ENCODE measurements at regions not wholly inside any gene's neighbourhood (a gene's known extent, or its start where the extent isn't known, plus 50 kb on each side); places are given as distances from the start of the nearest gene placed in this dataset.

DNA sequence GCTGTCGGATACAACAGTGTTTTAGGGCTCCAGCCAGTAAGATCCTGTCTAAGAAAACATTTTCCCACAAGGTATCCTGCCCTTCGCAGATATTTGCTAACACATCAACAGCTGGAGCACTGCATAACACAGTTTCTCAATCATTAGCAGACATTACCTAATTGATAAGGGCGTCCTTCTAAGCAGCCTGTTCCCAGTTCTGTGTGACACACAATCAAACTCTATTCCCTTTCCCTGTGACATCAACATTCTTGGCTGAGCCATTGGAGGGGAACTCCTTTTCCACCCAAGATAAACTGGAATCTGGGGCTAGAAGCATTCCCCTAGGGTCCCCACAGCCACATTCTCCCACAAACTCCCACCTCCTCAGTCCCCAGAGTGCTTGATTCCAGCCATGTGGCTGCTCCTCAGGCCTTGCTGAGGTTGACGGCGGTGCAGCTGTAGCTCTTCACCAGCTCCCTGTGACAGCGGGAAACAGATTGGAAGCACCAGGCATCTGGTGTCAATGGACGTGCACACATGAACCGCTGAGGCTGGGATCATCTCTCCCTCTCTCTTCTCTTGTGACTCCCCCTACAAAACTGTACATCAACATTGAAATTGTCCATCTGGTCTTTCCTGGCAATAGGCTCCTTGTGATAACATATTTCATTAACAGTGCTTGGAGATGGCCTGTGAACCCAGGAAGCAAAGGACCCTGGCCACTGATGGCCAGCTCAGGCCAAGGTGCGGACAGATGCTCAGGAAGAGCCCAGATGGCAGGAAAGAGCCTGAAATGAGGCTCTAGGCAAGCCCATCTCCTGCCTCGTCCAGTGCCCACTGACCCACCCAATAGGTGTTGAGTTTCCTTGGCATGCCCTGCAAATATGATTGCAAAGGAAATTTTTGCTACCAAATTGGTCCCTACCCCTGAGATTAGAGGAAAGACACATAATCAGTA is 131.1 kb upstream of the TBX20 start:
- DNase-seq, result no peak

DNA sequence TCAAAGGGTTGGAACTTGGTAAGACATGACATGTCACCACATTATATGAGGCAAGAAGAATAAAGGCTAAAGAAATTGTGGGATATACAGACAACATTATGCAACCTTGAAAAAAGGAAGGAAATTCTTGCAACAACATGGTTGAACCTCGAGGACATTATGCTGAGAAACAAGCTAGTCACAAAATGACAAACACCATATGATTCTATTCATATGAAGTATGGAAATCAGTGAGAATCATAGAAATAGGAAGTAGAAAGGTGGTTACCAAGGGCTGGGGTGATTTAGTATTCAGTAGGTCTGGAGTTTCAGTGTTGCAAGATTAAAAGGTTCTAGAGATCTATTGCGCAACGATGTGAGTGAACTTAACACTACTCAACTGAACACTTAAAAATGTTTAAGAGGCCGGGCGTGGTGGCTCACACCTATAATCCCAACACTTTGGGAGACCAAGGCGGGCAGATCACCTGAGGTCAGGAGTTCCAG is 126.9 kb upstream of the TBX20 start:
- no peak for DNase-seq

DNA sequence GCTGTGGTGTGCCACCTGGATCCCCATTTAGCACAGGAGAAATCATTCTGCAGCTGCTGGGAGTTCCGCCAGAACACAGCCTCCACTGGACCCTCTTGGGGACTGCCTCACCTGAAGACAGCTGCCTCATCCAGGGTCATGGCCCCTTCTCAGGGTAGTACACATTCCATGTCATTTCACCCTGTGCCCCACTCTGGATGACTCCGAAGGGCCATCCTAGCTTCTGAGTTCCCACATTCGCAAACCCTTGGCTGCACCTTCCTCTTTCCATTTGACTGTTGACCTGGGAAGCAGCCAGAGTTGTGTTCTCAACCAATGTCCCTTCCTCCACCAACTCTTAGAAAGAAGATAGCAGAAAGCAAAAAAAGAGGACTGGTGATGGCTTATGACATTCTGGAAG is 125.6 kb upstream of the TBX20 start:
- no peak for DNase-seq

DNA sequence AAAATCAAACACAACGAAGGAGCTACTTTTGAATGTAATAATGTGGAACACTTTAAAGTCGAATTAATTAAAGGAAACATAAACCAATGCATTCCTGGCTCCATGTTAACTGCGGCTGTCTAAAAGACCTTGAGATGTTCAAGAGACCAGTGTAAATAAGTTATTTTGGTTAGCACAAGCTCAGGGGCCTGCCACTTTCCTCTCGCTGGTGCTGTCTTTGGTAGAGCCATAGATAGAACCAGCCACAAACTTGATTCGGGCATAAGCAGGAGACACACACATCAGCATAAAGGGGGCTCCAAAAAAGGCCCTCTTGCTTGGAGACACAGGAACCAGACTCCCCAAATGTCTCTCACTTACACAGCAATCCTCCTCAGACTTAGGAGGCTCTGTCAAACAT is 121.6 kb upstream of the TBX20 start:
- DNase-seq, result no peak

DNA sequence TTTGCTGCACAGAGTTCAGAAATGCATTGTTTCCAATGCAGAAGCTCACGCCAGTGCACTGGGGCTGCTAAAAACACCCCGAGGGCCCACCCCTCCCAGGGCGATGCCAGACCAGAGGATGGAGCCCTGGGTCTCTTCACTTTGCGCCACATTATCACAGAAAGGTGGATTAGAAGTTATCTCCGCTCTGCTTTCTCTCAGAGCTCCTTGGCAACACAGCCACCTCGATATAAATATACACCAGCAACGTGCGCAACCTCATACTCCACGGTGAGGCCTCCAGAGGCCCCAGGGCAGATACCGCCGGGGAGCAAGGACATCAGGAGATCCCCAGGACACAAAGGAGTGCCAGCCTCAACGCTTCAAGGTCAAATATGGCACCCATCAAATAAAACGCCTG is 121.0 kb upstream of the TBX20 start:
- DNase-seq, result no peak

DNA sequence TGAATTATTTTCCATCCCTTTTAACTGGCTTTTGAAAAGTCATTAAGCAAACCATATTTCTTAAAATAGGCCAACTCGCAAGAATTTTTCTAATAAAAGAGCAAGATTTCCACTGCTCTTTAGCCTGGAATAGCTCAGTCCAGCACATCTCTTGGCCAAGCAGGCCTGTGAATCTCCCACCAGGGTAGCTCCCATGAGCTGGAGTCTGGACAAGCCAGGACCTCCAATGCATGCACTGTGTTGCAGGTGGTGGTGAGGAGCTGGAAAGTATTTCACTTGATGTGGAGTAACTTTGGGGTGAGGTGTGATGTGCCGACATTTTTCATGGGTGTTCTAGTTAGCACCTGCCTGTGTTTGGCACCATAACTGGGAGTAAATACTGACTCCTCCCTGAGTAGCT is 117.3 kb upstream of the TBX20 start:
- DNase-seq, result no peak

DNA sequence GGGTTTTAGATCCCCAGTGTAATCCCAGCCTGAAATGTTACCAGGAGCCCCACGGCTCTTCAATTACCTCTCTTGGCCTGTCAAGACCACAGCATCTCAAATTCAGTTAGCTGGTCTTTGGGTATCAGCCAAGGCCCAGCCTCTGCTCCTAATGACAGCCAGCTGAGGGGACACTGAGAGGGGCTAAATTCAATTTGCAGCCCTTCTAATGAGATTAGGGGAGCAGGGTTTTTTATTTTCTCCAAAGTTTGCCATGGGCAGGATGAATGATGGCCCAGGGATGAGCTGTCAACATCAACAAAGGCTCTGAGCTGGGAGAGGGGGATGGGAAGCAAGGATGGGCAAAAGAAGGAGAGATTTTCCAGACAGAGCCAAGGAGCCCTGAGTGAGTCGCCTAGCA is 116.8 kb upstream of the TBX20 start:
- DNase-seq, result no peak

DNA sequence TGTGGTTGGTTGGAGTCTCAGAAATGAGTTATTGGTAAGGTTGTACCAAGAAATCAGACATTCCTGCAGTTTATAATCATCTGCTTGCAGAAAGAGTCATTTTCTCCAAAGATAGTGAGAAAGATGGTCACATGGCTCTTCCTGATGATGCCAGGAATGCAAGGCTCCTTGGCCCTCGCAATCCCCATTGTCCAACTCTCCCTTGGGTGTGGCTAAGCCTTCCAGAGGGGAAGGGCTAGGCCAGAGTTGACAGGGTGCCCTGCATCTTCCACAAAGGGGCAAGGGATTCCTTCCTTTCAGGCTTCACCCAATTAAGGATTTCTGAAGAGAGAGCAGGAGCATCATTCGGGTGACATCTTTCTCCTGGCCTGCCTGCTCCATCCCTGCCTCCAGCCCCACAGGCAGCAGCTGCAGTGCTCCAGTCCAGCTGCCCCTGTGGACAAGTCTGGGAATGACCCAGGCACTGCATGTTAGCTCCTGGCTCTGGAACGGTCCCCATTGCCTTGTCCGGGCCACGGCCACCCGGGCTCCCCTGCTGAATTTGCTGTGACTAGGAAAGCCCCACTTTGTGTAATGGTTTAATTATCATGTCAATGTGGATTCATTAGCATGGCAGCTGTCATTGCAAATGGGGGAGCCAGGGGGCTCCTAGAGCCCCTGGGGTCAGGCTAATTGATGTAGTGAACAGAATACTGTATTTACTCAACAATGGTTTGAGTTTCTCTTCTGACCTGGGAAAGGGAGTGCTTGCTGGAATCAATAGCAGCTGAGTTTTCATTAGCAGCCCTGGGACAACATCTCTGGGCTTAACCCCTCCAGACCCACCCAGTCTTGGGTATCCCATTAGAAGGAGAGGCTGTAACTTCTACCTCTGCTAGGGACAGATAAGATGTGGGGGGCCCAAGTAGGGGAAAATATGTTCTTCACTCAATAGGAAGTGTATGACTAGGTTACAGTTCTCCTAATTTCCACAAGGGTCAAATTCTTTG is 112.6 kb upstream of the TBX20 start:
- DNase-seq, result no peak

DNA sequence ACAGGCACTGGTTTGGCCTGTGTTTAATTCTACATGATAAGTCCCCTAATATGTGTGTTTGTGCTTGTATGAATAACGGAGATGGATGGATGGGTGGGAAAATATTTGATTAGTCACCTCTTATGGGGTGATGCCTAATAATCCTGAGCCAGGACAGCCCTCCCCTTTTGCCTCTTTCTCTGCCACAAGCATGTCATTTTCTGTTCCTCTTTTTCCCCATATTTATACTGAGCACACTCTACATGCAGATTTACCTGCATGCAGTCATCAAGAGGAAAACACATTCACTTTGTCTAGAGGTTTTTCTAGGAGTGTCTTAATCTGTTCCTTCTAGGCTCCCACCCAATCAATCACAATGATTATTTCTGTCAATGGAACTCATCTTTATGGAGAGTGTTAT is 111.6 kb upstream of the TBX20 start:
- no peak for DNase-seq

DNA sequence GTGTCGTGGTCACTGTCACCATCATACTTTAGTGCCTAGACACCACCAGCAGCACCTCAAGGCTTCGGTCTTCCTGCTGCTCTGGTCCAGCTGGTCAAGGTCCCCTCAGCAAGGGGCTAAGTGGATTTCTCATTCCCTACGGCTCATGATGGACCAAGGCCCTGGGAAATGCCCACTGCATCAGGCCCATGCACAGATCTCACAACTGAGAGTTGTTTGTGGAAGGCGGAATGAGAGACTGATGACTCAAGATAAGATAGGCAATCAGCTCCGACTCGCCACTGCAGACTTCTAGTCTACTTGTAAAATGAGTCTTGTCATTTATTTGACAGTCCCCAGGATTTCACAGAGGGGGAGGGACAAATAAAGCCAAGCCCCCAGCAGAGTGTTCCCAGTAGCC is 108.4 kb upstream of the TBX20 start:
- DNase-seq, result no peak

DNA sequence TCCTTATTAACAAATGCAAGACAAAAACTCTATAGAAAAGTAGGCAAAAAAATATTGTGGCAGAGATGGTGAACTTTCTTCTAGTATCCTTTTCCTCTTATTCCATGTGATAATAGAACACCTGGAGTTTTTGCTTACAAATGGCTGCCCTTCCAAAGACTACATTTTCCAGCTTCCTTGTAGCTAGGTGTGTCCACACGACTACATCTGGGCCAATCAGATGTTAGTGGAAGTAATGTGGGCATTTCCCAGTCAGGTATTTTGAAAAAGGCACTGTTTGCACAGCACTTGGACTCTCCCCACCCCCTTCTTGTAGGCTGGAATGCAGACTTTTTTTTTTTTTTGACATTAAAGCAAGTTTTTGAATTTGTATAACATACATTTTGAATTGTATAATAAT is 105.5 kb upstream of the TBX20 start:
- DNase-seq, result no peak

DNA sequence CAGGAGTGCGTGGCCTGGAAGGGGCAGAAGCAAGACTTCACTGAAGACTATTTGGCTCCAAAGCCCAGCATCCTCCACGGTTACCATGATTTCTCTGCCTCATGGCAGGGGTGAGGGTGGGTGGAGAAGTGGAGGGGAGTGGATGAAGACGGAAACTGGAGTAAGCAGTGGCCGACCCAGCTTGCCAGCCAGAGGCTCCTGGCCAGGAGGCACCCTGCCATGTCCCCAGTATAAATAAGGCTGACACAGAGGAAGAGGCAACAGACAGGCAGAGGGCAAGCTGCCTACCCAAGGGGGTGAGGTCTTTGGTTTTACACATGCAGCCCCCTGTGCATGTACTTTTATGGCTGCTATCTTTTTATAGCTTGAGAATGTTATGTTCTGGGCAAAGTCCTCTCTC is 102.6 kb upstream of the TBX20 start:
- DNase-seq, result no peak

DNA sequence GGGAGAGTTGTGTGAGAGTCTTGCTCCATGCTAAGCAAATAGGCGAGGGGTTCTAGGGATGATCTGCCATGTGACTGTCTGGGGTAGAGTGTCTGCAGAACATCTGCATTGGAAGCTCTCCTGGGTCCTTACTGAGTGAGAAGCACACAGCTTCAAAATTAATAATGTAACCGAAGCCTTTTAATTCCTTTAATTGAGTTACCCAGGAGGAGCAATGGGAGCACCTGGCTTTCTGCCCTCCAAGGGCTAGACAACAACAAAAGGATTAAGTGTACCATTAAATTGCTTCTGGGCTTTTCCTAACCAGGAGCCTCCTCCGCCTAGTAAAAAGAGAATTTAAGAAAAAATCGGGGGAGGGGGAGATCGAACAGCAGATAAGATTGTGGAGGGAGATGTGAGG is 102.0 kb upstream of the TBX20 start:
- no peak for DNase-seq

DNA sequence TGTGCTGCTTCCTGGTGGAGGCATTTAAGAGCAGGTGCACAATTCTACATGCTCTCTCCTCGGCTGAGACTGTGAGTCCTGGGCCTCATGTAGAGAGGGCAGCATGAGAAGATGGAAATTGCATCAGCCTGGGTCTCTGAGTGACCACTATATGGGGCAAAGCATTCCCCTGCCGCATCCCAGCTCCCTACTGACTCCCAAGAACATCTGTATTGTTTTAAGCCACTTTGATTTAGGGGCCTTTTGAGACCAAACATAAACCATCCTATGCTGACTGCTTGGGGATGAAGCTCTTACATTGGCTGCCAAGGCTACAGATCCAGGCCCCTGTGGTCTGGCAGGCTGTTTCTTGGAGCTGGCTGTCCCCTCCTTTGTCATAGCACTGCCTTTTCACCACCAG is 101.3 kb upstream of the TBX20 start:
- no peak for DNase-seq

DNA sequence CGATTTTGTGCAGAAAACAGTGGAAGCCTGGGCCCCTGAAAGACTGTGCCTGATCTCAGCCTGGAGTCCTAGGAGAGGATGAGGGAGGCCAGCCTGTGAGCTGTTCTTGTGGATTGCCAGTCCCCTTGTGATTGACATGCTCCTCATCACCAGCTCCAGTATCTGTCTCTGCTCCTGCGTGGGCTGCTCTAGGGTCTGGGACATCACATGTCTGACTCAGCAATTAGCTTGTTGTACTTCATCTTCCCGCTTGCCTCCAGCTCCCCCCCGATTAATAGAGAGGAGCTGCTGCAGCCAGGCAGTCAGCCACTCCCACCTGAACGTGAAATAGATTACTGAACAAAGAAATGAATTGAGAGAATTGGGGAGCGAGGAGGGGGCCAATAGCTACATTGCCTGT is 99.6 kb upstream of the TBX20 start:
- DNase-seq, result no peak

DNA sequence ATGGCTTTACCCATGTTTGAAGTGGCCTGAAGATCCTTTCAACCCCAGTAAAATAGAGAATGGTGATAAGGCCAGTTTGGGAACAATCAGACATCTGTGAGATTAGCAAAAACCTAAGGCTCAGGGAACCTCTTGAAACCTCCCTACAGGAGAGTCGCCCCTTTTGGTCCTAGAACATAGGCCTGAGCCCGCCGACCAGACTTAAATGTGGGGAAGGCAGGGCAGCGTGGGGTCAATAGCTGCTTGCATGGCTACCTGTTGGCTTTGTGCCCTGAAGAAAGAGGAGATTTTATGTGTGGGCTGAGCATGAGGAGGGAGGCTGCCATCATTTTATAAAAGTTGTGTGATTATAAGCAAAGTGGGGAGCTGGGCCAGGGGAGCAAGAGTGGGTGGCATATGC is 97.6 kb upstream of the TBX20 start:
- no peak for DNase-seq

DNA sequence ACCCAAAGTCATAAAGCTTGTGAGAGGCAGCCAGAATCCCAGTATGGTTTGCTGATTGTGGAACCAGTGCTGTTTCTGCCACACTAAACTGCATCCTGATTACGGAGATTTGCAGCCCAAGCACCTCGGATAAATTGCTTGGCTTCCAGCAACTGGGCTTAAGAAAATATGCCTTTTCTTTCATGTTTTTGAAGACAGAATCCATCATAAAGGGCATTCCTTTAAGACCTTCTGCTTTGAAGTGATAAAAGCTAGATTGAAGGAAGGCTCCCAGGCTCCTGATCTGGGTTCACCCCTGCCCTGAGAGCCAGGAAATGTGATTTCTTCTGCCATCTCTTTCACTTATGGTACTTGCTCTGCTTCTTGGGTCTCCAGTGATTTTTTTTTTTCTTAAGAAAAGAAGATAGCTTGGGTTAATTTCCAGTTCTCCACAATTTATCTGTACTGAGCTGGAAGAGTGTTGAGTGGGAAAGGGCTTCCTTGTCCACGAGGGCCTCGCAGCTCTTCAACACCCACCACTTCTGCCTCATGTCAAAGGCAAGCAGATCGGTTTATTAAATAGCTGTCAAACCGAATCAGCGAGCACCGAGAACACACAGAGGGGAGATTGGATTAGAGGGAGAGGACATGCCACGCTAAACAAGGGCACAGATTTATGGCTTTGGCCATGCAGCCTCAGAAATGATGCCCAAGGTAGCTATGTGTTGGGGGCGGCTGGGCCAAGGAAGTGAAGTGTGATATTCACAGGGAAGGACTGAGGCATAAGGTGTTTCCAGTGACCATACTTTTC is 94.9 kb upstream of the TBX20 start:
- no peak for DNase-seq

DNA sequence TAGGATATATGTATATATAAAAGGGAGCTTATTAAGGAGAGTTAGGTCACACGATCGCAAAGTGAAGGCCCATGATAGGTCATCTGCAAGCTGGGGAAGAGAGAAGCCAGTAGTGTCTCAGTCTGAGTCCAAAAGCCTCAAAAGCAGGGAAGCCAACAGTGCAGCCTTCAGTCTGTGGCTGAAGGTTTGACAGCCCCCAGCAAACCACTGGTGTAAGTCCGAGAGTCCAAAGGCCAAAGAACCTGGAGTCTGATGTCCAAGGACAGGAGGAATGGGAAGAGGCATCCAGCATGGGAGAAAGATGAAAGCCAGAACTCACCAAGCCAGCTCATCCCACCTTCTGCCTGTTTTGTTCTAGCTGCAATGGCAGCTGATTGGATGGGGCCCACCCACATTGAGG is 88.9 kb upstream of the TBX20 start:
- DNase-seq, result no peak

DNA sequence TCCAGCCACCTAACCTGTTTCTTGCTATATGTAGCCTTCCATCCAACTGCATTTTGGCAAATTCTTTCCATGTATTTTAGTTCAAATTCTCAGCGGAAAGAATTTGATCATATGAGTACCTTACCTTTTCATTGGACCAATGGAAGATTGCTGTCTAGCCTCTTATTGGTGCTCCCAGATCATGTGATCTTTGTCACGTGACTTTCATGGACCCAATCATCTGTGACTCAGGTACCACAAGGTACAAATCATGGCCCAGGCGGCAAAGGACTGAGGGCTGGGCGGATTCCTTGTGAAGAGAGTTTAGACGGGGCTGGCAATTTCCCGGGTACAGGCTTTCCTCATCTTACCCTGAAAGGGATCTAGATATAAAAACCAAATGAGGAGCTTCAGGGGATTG is 85.9 kb upstream of the TBX20 start:
- DNase-seq, result no peak

DNA sequence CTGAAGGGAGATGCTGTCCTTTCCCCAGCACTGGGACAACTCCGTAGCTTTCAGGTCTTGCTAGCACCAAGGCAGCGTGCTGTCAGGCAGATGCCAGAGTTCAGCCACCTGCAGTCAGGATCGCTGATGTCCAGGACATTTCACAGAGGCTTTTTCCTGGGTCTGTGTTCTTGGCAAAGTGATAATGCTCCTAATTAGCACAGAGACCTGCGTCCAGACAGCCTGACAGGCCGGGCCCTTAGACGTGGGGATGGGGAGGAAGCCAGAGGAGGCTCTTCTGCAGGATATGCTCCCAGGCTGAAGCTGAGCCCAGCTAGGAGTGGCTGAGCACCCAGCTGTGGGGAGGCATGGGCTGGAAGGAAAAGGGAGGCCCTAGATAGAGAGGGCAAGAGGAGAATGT is 82.5 kb upstream of the TBX20 start:
- DNase-seq, result no peak

DNA sequence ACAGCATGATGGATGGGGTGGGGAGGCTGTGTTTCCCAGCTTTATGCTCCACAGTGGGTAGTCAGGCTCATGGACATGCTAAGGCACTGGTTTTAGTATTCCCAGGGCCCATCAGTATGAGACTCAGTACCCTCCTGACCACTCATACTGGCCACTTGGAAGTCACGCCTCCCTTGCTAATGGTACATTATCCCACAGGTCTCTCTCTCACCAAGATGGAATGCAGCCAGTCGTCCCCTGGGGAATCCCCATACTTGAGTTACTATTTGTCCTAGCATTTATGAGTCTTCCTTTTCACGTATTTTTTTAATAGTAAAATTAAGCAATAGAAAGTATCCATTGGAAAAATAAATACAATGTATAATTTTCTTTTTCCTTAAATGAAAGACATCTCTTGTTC is 80.6 kb upstream of the TBX20 start:
- DNase-seq, result no peak

DNA sequence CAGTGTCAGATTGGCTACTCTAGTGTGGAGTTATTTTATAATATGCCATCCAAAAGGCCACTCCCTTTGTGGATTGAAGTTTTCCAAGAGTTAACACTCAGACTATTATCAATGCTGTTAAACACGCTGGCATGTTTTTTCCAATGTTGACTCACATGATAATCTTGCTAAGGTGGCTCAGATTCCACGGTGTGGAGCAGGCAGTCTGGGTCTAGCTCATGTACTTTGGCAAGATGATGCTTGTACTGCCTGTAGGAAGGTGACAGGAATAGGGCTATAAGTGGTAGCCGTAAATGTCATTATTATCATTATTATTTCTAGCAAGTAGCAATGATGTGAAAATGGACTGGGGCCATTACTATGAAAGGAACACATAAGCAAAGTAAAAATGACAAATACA is 79.4 kb upstream of the TBX20 start:
- DNase-seq, result no peak
